Tibial nerve (tissue), 4 donors: ENCODE measurements at regions not wholly inside any gene's neighbourhood (a gene's known extent, or its start where the extent isn't known, plus 50 kb on each side); places are given as distances from the start of the nearest gene placed in this dataset.

Experiments used
- DNase-seq, 2 donors: peaks; one replicate each; pipeline ENCODE4 v3.0.0-alpha.2; 2019; ENCODE audit warnings: low spot score in 2 of 2
- H3K27ac ChIP-seq, 4 donors: fragments of 200-600 bp; sonication (generic) in 3 of 4; one replicate each; pipeline ENCODE4 v1.5.1; 2017 to 2019; ENCODE audit warnings: mild to moderate bottlenecking in 1 of 4
- H3K27me3 ChIP-seq, 2 donors: fragments of 200-600 bp; sonication (generic) in 1 of 2; one replicate each; pipeline versions ENCODE4 v1.5.1 to v1.6.0; 2017 to 2019
- H3K36me3 ChIP-seq, 3 donors: fragments of 200-600 bp; sonication (generic); one replicate each; pipeline ENCODE4 v1.5.1; 2018 to 2019
- H3K4me1 ChIP-seq, 4 donors: fragments of 200-600 bp; sonication (generic) in 3 of 4; one replicate each; pipeline ENCODE4 v1.5.1; 2017 to 2019
- H3K4me3 ChIP-seq, 4 donors: fragments of 200-600 bp; sonication (generic) in 3 of 4; one replicate each; pipeline ENCODE4 v1.5.1; 2017 to 2019; ENCODE audit warnings: mild to moderate bottlenecking in 1 of 4, moderate library complexity in 1 of 4
- H3K9me3 ChIP-seq, 4 donors: fragments of 200-600 bp; sonication (generic) in 3 of 4; one replicate each; pipeline ENCODE4 v1.5.1; 2017 to 2019
- CTCF ChIP-seq, 5 experiments: fragments of 200-600 bp in 3 of 5; fragments of 450-650 bp in 2 of 5; sonication (generic) in 3 of 5; IDR thresholded peaks; one replicate each; pipeline ENCODE4 v1.5.1; 2016 to 2019; ENCODE audit warnings: antibody characterized with exemption in 5 of 5, mild to moderate bottlenecking in 3 of 5, moderate library complexity in 2 of 5
- EP300 ChIP-seq, 2 donors: sonication (generic); formaldehyde crosslinking; IDR thresholded peaks; one replicate each; pipeline ENCODE4 v1.6.1; 2017; ENCODE audit warnings: antibody characterized with exemption in 2 of 2, mild to moderate bottlenecking in 1 of 2
- POLR2A ChIP-seq, 2 donors: fragments of 450-650 bp; IDR thresholded peaks; one replicate each; pipeline ENCODE4 v1.6.1; 2017; ENCODE audit warnings: antibody characterized with exemption in 2 of 2, mild to moderate bottlenecking in 2 of 2, moderate library complexity in 2 of 2
- WGBS, 2 donors: methylation state at CpG; one replicate each; pipeline ENCODE4 v1.1.5; 2018; 5-methylcytosine and 5-hydroxymethylcytosine counted together

- TF ChIP-seq POLR2A (IDR thresholded peaks at IDR 0.05): no peak
- no peak for TF ChIP-seq EP300 (IDR thresholded peaks at IDR 0.05)
- no peak for TF ChIP-seq CTCF (IDR thresholded peaks at IDR 0.05)
- H3K27ac ChIP-seq: no peak overlapping the region
- no peaks in the 10 kb centered on the region for H3K36me3 ChIP-seq
- peaks cover 0 to 12% (median 0%) of the 10 kb centered on the region in 4 donors for H3K4me1 ChIP-seq
- peaks cover 0 to 74% of the 10 kb centered on the region in 2 donors for H3K27me3 ChIP-seq
- WGBS, 2 donors: 66 to 68% methylated on average over 3 of the region's 3 CpGs
- no peak for DNase-seq
- no peak overlapping the region for H3K4me3 ChIP-seq
- H3K9me3 ChIP-seq: no peaks in the 10 kb centered on the region
Observed at GRCh38 chr4:1514612-1515011, 108.4 kb upstream of the NKX1-1 start.

GRCh38 chr4:1513936-1514483, 107.8 kb upstream of the NKX1-1 start:
- no peak for DNase-seq
- Histone ChIP-seq H3K4me3 (peak overlapping the region in 1 of 4 donors; percentile 47), H3K27me3 (peaks cover 0 to 74% of the 10 kb centered on the region in 2 donors), H3K9me3 (no peaks in the 10 kb centered on the region), H3K36me3 (no peaks in the 10 kb centered on the region), H3K4me1 (peaks cover 0 to 12% (median 0%) of the 10 kb centered on the region in 4 donors), H3K27ac (no peak overlapping the region)
- TF ChIP-seq EP300 (IDR thresholded peaks at IDR 0.05) (no peak), CTCF (IDR thresholded peaks at IDR 0.05) (no peak), POLR2A (IDR thresholded peaks at IDR 0.05) (no peak)
- WGBS, 2 donors: 88 to 89% methylated on average over 4 of the region's 4 CpGs

- Histone ChIP-seq H3K27ac (peak overlapping the region in 1 of 4 donors; percentile 9), H3K9me3 (peaks cover 0 to 1% (median 0%) of the 10 kb centered on the region in 4 donors), H3K4me1 (peaks cover 0 to 12% (median 0%) of the 10 kb centered on the region in 4 donors), H3K4me3 (peak overlapping the region in 2 of 4 donors; percentile 9 to 47), H3K27me3 (peaks cover 0 to 75% of the 10 kb centered on the region in 2 donors), H3K36me3 (no peaks in the 10 kb centered on the region)
- no peak for TF ChIP-seq POLR2A (IDR thresholded peaks at IDR 0.05)
- peak; percentile 34 to 74 (median 65) for TF ChIP-seq CTCF (IDR thresholded peaks at IDR 0.05)
- 9 to 14% methylated on average over 39 to 53 of the region's 78 CpGs for WGBS, 2 donors
- no peak for DNase-seq
Observed at GRCh38 chr4:1512738-1513660, 106.8 kb upstream of the NKX1-1 start.

GRCh38 chr4:1512051-1512737, 106.0 kb upstream of the NKX1-1 start:
- peaks cover 0 to 5% (median 0%) of the 10 kb centered on the region in 4 donors for H3K9me3 ChIP-seq
- peaks cover 0 to 12% (median 0%) of the 10 kb centered on the region in 4 donors for H3K4me1 ChIP-seq
- peak overlapping the region in 1 of 4 donors; percentile 9 for H3K27ac ChIP-seq
- peaks cover 0 to 75% of the 10 kb centered on the region in 2 donors for H3K27me3 ChIP-seq
- WGBS, 2 donors: 67 to 73% methylated on average over 29 of the region's 29 CpGs
- peak overlapping the region in 1 of 4 donors; percentile 47 for H3K4me3 ChIP-seq
- H3K36me3 ChIP-seq: no peaks in the 10 kb centered on the region
- TF ChIP-seq EP300 (IDR thresholded peaks at IDR 0.05): no peak
- no peak for TF ChIP-seq CTCF (IDR thresholded peaks at IDR 0.05)
- no peak for TF ChIP-seq POLR2A (IDR thresholded peaks at IDR 0.05)
- DNase-seq: no peak
